Nephron progenitor cell (in vitro differentiated cells): ENCODE measurements at regions not wholly inside any gene's neighbourhood (a gene's known extent, or its start where the extent isn't known, plus 50 kb on each side); places are given as distances from the start of the nearest gene placed in this dataset.

Experiments used
- DNase-seq: peaks from one replicate; pipeline ENCODE4 v3.0.0; 2021
- H3K27ac Mint-ChIP-seq: 2 replicates; pipeline ENCODE4 v1.8.0; 2021; ENCODE audit warnings: mild to moderate bottlenecking, moderate library complexity, mixed read lengths
- H3K27me3 Mint-ChIP-seq: 2 replicates; pipeline ENCODE4 v1.8.0; 2021; ENCODE audit warnings: mild to moderate bottlenecking, low read depth, mixed read lengths; ENCODE audit not compliant: poor library complexity
- H3K36me3 Mint-ChIP-seq: 2 replicates; pipeline ENCODE4 v1.8.0; 2021; ENCODE audit warnings: low read depth, mixed read lengths
- H3K4me1 Mint-ChIP-seq: 2 replicates; pipeline ENCODE4 v1.8.0; 2021; ENCODE audit warnings: mixed read lengths
- H3K4me3 Mint-ChIP-seq: 2 replicates; pipeline ENCODE4 v1.8.0; 2021; ENCODE audit warnings: mild to moderate bottlenecking, moderate library complexity, mixed read lengths
- H3K9me3 Mint-ChIP-seq: 2 replicates; pipeline ENCODE4 v1.8.0; 2021; ENCODE audit warnings: mild to moderate bottlenecking, moderate library complexity, mixed read lengths
- CTCF ChIP-seq: fragments of 200-600 bp; sonication (generic); IDR thresholded peaks from 2 replicates; pipeline ENCODE4 v1.5.0; 2021; ENCODE audit warnings: antibody characterized with exemption

GRCh38 chr4:187480146-187481145, 515.1 kb upstream of the ZFP42 start:
- no peak overlapping the region for H3K4me3 Mint-ChIP-seq
- DNase-seq = no peak
- no peaks in the 10 kb centered on the region for H3K36me3 Mint-ChIP-seq
- H3K4me1 Mint-ChIP-seq = peaks cover 21% of the 10 kb centered on the region
- no peak for TF ChIP-seq CTCF
- H3K27me3 Mint-ChIP-seq = peaks cover 14% of the 10 kb centered on the region
- peaks cover 7% of the 10 kb centered on the region for H3K9me3 Mint-ChIP-seq
- H3K27ac Mint-ChIP-seq = no peak overlapping the region

DNA sequence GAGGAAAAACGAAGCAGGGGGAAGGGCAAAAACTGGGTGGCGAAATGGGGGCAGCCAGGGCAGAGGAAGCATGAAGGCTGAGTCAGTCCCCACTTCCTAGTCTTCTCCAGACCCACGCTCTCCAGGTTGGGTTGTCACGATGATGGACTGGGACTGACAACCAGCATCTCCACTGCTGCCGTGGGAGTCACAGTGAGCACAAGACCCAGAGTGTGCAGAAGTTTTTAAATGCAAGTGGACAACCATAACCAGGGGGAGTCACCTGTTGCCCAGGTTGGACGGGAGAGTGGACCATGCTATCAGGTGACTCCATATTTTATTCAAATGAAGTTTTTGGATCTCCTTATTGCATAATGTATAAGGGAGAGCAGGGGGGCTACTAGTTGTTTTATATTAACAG, 511.4 kb upstream of the ZFP42 start:
- no peak for DNase-seq
- H3K27me3 Mint-ChIP-seq = peaks cover 4% of the 10 kb centered on the region
- H3K27ac Mint-ChIP-seq = no peak overlapping the region
- H3K9me3 Mint-ChIP-seq = peaks cover 38% of the 10 kb centered on the region
- H3K36me3 Mint-ChIP-seq = peaks cover 14% of the 10 kb centered on the region
- H3K4me3 Mint-ChIP-seq = no peak overlapping the region
- peaks cover 6% of the 10 kb centered on the region for H3K4me1 Mint-ChIP-seq
- no peak for TF ChIP-seq CTCF

DNA sequence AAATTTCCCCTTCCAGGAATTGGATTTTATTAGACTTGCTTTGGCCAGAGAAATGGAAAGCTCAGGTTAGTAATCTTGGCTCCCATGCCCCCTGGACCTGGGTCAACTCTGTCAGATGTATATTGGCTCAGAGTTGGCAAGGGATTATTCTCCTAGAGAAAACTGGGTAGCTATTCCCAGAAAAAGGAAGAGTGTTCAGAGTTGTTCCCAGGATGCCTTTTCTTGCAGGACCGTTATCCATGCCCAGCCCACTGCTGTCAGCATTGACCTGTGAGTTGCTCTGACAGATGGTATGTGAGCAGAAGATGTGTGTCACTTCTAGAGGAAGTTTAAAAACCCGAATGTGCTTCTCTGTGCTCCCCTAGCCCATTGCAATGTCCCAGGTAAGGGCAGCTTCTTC, 509.9 kb upstream of the ZFP42 start:
- Mint-ChIP-seq H3K27me3 (peaks cover 3% of the 10 kb centered on the region), H3K9me3 (peaks cover 47% of the 10 kb centered on the region), H3K27ac (no peak overlapping the region), H3K36me3 (peaks cover 21% of the 10 kb centered on the region), H3K4me3 (no peak overlapping the region), H3K4me1 (peaks cover under 1% of the 10 kb centered on the region)
- DNase-seq = no peak
- no peak for TF ChIP-seq CTCF

DNA sequence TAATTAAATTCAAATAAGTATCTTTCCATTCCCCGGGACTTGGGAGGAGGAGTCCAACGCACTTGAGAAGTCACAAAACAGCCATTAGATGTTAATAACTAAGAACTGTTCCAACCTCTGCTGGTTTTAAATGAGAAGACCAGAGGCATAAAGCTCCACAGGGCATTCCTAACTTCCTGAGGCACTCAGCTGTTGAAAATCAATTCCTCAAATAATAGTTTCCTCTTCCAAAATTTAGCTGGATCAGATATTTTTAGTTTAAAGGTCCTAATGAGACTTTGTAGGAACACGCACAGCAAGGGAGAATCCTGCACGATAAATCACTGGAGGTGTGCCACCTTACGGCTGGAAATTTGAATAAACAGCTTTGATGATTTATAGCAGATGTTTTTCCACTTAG, 504.3 kb upstream of the ZFP42 start:
- Mint-ChIP-seq H3K9me3 (peaks cover 54% of the 10 kb centered on the region), H3K27me3 (no peaks in the 10 kb centered on the region), H3K4me1 (no peaks in the 10 kb centered on the region), H3K27ac (no peak overlapping the region), H3K4me3 (no peak overlapping the region), H3K36me3 (peaks cover 35% of the 10 kb centered on the region)
- no peak for TF ChIP-seq CTCF
- DNase-seq = no peak

- Mint-ChIP-seq H3K4me3 (no peak overlapping the region), H3K4me1 (no peaks in the 10 kb centered on the region), H3K36me3 (peaks cover 35% of the 10 kb centered on the region), H3K27me3 (no peaks in the 10 kb centered on the region), H3K27ac (no peak overlapping the region), H3K9me3 (peaks cover 48% of the 10 kb centered on the region)
- no peak for DNase-seq
- TF ChIP-seq CTCF = no peak
These were observed 503.6 kb upstream of the ZFP42 start for GRCh38 chr4:187491959-187492358.

DNA sequence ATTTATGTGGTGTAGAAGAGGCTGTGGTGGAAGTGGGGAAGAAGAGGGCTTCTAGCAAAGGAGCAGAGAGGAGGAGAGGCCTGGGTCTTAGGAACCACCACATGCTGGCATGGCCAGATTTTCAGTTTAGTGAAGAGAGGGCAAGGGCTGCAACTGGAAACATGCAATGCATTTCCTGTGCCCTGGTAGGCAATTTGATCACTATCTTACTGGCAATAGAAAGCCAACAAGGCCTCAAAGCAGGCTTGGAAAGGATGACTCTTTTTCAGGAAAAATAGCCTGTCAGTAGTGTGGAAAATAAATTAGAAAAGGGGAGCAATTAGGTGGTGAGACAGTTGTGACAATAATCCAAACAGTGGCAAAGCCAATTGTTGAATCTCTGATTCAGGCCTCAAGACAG, 501.9 kb upstream of the ZFP42 start:
- H3K27ac Mint-ChIP-seq = no peak overlapping the region
- peaks cover 25% of the 10 kb centered on the region for H3K36me3 Mint-ChIP-seq
- H3K27me3 Mint-ChIP-seq = peaks cover 4% of the 10 kb centered on the region
- TF ChIP-seq CTCF = no peak
- peaks cover 5% of the 10 kb centered on the region for H3K4me1 Mint-ChIP-seq
- H3K4me3 Mint-ChIP-seq = no peak overlapping the region
- DNase-seq = no peak
- H3K9me3 Mint-ChIP-seq = peaks cover 34% of the 10 kb centered on the region
